H9 (cell line): ENCODE measurements at regions not wholly inside any gene's neighbourhood (a gene's known extent, or its start where the extent isn't known, plus 50 kb on each side); places are given as distances from the start of the nearest gene placed in this dataset.

Experiments
- DNase-seq: peaks from one replicate; pipeline ENCODE4 v3.0.0-alpha.2; 2017
- H2AFZ ChIP-seq: one replicate; pipeline ENCODE4 v1.6.1; 2013; ENCODE audit warnings: mild to moderate bottlenecking, low read length, control low read depth, moderate library complexity
- H2AK5ac ChIP-seq: 2 replicates; pipeline ENCODE4 v1.6.1; 2013; ENCODE audit warnings: low read length, control low read depth, mixed read lengths; ENCODE audit not compliant: insufficient read length
- H2BK120ac ChIP-seq: one replicate; pipeline ENCODE4 v1.6.1; 2013; ENCODE audit warnings: low read depth, mild to moderate bottlenecking, low read length, control low read depth, inconsistent platforms; ENCODE audit not compliant: poor library complexity, severe bottlenecking
- H2BK12ac ChIP-seq: 2 replicates; pipeline ENCODE4 v1.6.1; 2013; ENCODE audit warnings: low read length, control low read depth, mixed read lengths, low read depth; ENCODE audit not compliant: insufficient read length
- H2BK15ac ChIP-seq: 2 replicates; pipeline ENCODE4 v1.6.1; 2013; ENCODE audit warnings: low read depth, low read length, control low read depth
- H2BK20ac ChIP-seq: one replicate; pipeline ENCODE4 v1.6.1; 2013; ENCODE audit warnings: low read depth, mild to moderate bottlenecking, low read length, control low read depth, inconsistent platforms; ENCODE audit not compliant: poor library complexity, severe bottlenecking
- H2BK5ac ChIP-seq: 2 replicates; pipeline ENCODE4 v1.6.1; 2013; ENCODE audit warnings: low read length, control low read depth, mixed read lengths; ENCODE audit not compliant: insufficient read length
- H3K14ac ChIP-seq: 2 replicates; pipeline ENCODE4 v1.6.1; 2013; ENCODE audit warnings: low read length, control low read depth; ENCODE audit not compliant: insufficient read depth
- H3K18ac ChIP-seq: 2 replicates; pipeline ENCODE4 v1.6.1; 2013; ENCODE audit warnings: low read depth, mild to moderate bottlenecking, mixed read lengths, low read length, control low read depth; ENCODE audit not compliant: insufficient read length
- H3K23ac ChIP-seq: 2 replicates; pipeline ENCODE4 v1.6.1; 2013; ENCODE audit warnings: low read length, control low read depth, mixed read lengths, low read depth; ENCODE audit not compliant: insufficient read length
- H3K23me2 ChIP-seq: 2 replicates; pipeline ENCODE4 v1.6.1; 2013; ENCODE audit warnings: low read depth, mild to moderate bottlenecking, mixed read lengths, low read length, control low read depth; ENCODE audit not compliant: insufficient read length, poor library complexity, severe bottlenecking
- H3K27ac ChIP-seq: 2 replicates; pipeline ENCODE4 v1.5.1; 2013; ENCODE audit warnings: low read length, control low read depth, mixed read lengths, low read depth; ENCODE audit not compliant: insufficient read length
- H3K27me3 ChIP-seq: 2 replicates; pipeline ENCODE4 v1.6.1; 2013; ENCODE audit warnings: low read length, control low read depth, inconsistent platforms; ENCODE audit not compliant: insufficient read depth
- H3K4ac ChIP-seq: 2 replicates; pipeline ENCODE4 v1.6.1; 2013; ENCODE audit warnings: low read depth, mild to moderate bottlenecking, control low read depth, inconsistent platforms, low read length, moderate library complexity
- H3K4me1 ChIP-seq: 2 replicates; pipeline ENCODE4 v1.6.1; 2013; ENCODE audit warnings: low read length, control low read depth, inconsistent platforms; ENCODE audit not compliant: insufficient read depth
- H3K4me2 ChIP-seq: 2 replicates; pipeline ENCODE4 v1.6.1; 2013; ENCODE audit warnings: low read length, control low read depth, mixed read lengths; ENCODE audit not compliant: insufficient read length, insufficient read depth
- H3K56ac ChIP-seq: 2 replicates; pipeline ENCODE4 v1.6.1; 2013; ENCODE audit warnings: low read depth, mild to moderate bottlenecking, mixed read lengths, low read length, control low read depth; ENCODE audit not compliant: insufficient read length
- H3K79me1 ChIP-seq: 2 replicates; pipeline ENCODE4 v1.6.1; 2013; ENCODE audit warnings: low read depth, mild to moderate bottlenecking, moderate library complexity, low read length, control low read depth, inconsistent platforms; ENCODE audit not compliant: insufficient read depth, poor library complexity, severe bottlenecking
- H3K79me2 ChIP-seq: 2 replicates; pipeline ENCODE4 v1.6.1; 2013; ENCODE audit warnings: low read length, control low read depth, inconsistent platforms; ENCODE audit not compliant: insufficient read depth
- H3K9ac ChIP-seq: 2 replicates; pipeline ENCODE4 v1.6.1; 2013; ENCODE audit warnings: low read length, control low read depth, mixed read lengths; ENCODE audit not compliant: insufficient read length; ENCODE audit errors: extremely low read depth
- H3K9me3 ChIP-seq: one replicate; pipeline ENCODE4 v1.6.1; 2013; ENCODE audit warnings: low read depth, low read length, inconsistent platforms; ENCODE audit not compliant: control insufficient read depth
- H3T11ph ChIP-seq: one replicate; pipeline ENCODE4 v1.6.1; 2013; ENCODE audit warnings: mild to moderate bottlenecking, low read length, control low read depth, inconsistent platforms
- H4K20me1 ChIP-seq: one replicate; pipeline ENCODE4 v1.6.1; 2013; ENCODE audit not compliant: control insufficient read depth, insufficient read length, insufficient read depth
- H4K5ac ChIP-seq: 2 replicates; pipeline ENCODE4 v1.6.1; 2013; ENCODE audit warnings: low read depth, mild to moderate bottlenecking, mixed read lengths, low read length, control low read depth; ENCODE audit not compliant: insufficient read length
- H4K8ac ChIP-seq: replicated peaks from 2 replicates; pipeline ENCODE4 v1.6.1; 2013; ENCODE audit warnings: low read length, control low read depth, mixed read lengths, low read depth; ENCODE audit not compliant: insufficient read length
- H4K91ac ChIP-seq: 2 replicates; pipeline ENCODE4 v1.6.1; 2013; ENCODE audit warnings: low read depth, mild to moderate bottlenecking, moderate library complexity, mixed read lengths, low read length, control low read depth; ENCODE audit not compliant: insufficient read length
- H3K27ac Mint-ChIP-seq, 3 experiments: 2 replicates in 2 of 3; 3 replicates in 1 of 3; pipeline ENCODE4 v1.8.0; 2020 to 2021; ENCODE audit warnings: mixed read lengths in 3 of 3, mild to moderate bottlenecking in 1 of 3, moderate library complexity in 1 of 3
- H3K27me3 Mint-ChIP-seq: 2 replicates; pipeline ENCODE4 v1.8.0; 2021; ENCODE audit warnings: low read depth, mild to moderate bottlenecking, moderate library complexity, mixed read lengths
- H3K36me3 Mint-ChIP-seq, 3 experiments: 2 replicates in 2 of 3; 3 replicates in 1 of 3; pipeline ENCODE4 v1.8.0; 2020 to 2021; ENCODE audit warnings: low read depth in 3 of 3, mixed read lengths in 3 of 3; ENCODE audit not compliant: insufficient read depth in 1 of 3
- H3K4me1 Mint-ChIP-seq, 2 experiments: 2 replicates each; pipeline ENCODE4 v1.8.0; 2020; ENCODE audit warnings: mixed read lengths in 2 of 2
- H3K4me3 Mint-ChIP-seq, 2 experiments: 2 replicates in 1 of 2; 3 replicates in 1 of 2; pipeline ENCODE4 v1.8.0; 2020 to 2021; ENCODE audit warnings: mild to moderate bottlenecking in 2 of 2, mixed read lengths in 2 of 2, moderate library complexity in 1 of 2
- H3K9me3 Mint-ChIP-seq, 2 experiments: 2 replicates in 1 of 2; 3 replicates in 1 of 2; pipeline ENCODE4 v1.8.0; 2020; ENCODE audit warnings: mild to moderate bottlenecking in 2 of 2, mixed read lengths in 2 of 2, moderate library complexity in 1 of 2
- CTCF ChIP-seq: fragments of 200-600 bp; sonication (generic); conservative IDR thresholded peaks from 3 replicates; pipeline ENCODE4 v1.8.0; 2021; ENCODE audit warnings: antibody characterized with exemption, mild to moderate bottlenecking
- WGBS: extraction: QIAGEN DNeasy Blood & Tissue Kit; methylation state at CpG from one replicate; pipeline ENCODE4 v1.1.7; 2013; ENCODE audit warnings: missing lambda C conversion rate, low lambda C conversion rate, mixed read lengths; ENCODE audit not compliant: insufficient read length; ENCODE audit errors: extremely low coverage; 5-methylcytosine and 5-hydroxymethylcytosine counted together

- H3K23me2 ChIP-seq, result no peaks in the 10 kb centered on the region
- H2BK12ac ChIP-seq, result no peak overlapping the region
- no peak overlapping the region for H3K18ac ChIP-seq
- H2BK5ac ChIP-seq, result no peak overlapping the region
- no peak for TF ChIP-seq CTCF
- no peak overlapping the region for H2BK20ac ChIP-seq
- no peak for DNase-seq
- no peak overlapping the region for H3K27ac Mint-ChIP-seq
- H3K36me3 Mint-ChIP-seq, result no peaks in the 10 kb centered on the region
- H3K14ac ChIP-seq, result no peak overlapping the region
- no peak overlapping the region for H4K5ac ChIP-seq
- no peak overlapping the region for H3K23ac ChIP-seq
- H3K4me2 ChIP-seq, result no peak overlapping the region
- no peaks in the 10 kb centered on the region for H3K4me1 ChIP-seq
- no peak overlapping the region for H2BK120ac ChIP-seq
- H3K79me2 ChIP-seq, result no peaks in the 10 kb centered on the region
- H4K20me1 ChIP-seq, result no peaks in the 10 kb centered on the region
- no peak overlapping the region for H4K8ac ChIP-seq
- H4K91ac ChIP-seq, result no peak overlapping the region
- H3K9ac ChIP-seq, result no peak overlapping the region
- no peaks in the 10 kb centered on the region for H3K9me3 ChIP-seq
- H3K4ac ChIP-seq, result no peak overlapping the region
- no peaks in the 10 kb centered on the region for H3K79me1 ChIP-seq
- no peak overlapping the region for H2AK5ac ChIP-seq
- no peaks in the 10 kb centered on the region for H3K27me3 ChIP-seq
- H3K4me1 Mint-ChIP-seq, result no peaks in the 10 kb centered on the region
- no peak overlapping the region for H3K56ac ChIP-seq
- H3K27me3 Mint-ChIP-seq, result no peaks in the 10 kb centered on the region
- H3K4me3 Mint-ChIP-seq, result no peak overlapping the region
- WGBS, result no CpG with 5 or more reads among the region's 4 CpGs
- H3K27ac ChIP-seq, result no peak overlapping the region
- no peak overlapping the region for H3T11ph ChIP-seq
- no peak overlapping the region for H2AFZ ChIP-seq
- no peaks in the 10 kb centered on the region; a peak in 1 of 5 replicates for H3K9me3 Mint-ChIP-seq
- H2BK15ac ChIP-seq, result no peak overlapping the region
Observed at GRCh38 chr12:82012176-82012575, 253.0 kb upstream of the PPFIA2 start.
